Jurkat, Clone E6-1 (cell line): ENCODE measurements at regions not wholly inside any gene's neighbourhood (a gene's known extent, or its start where the extent isn't known, plus 50 kb on each side); places are given as distances from the start of the nearest gene placed in this dataset.
"Not testable (repeated sequence)": the region's sequence is repeated elsewhere in the genome, so short reads cannot be mapped to it uniquely, and the experiment has no call there.

Source experiments
- DNase-seq: peaks from one replicate; pipeline ENCODE4 v3.0.0-alpha.2; 2011; ENCODE audit warnings: low read depth, low spot score
- H3K4me3 ChIP-seq: 2 replicates; pipeline ENCODE4 v1.5.1; 2011; ENCODE audit warnings: mild to moderate bottlenecking, low read length, control low read depth, moderate library complexity

- no peak for DNase-seq
- no peak overlapping the region for H3K4me3 ChIP-seq
These were observed 54.1 kb downstream of the FOXG1 start for GRCh38 chr14:28820677-28821076.

GRCh38 chr14:28821993-28822392 lies 55.4 kb downstream of the FOXG1 start:
- H3K4me3 ChIP-seq = no peak overlapping the region
- DNase-seq = no peak

- DNase-seq = no peak
- no peak overlapping the region for H3K4me3 ChIP-seq
These were observed 56.7 kb downstream of the FOXG1 start for GRCh38 chr14:28823245-28823644.

GRCh38 chr14:28830115-28830534 lies 63.5 kb downstream of the FOXG1 start:
- DNase-seq = no peak
- no peak overlapping the region for H3K4me3 ChIP-seq

GRCh38 chr14:28831126-28831525 lies 64.5 kb downstream of the FOXG1 start:
- DNase-seq = no peak
- no peak overlapping the region for H3K4me3 ChIP-seq

GRCh38 chr14:28842569-28842968 lies 76.0 kb downstream of the FOXG1 start:
- H3K4me3 ChIP-seq, DNase-seq: not testable (repeated sequence)

GRCh38 chr14:28867571-28867970 lies 101.0 kb downstream of the FOXG1 start:
- DNase-seq = no peak
- no peak overlapping the region for H3K4me3 ChIP-seq

- peak; percentile 2 for DNase-seq
- no peak overlapping the region for H3K4me3 ChIP-seq
These were observed 103.5 kb downstream of the FOXG1 start for GRCh38 chr14:28870033-28870564.

GRCh38 chr14:28875934-28876571 lies 109.5 kb downstream of the FOXG1 start:
- no peak overlapping the region for H3K4me3 ChIP-seq
- no peak for DNase-seq

GRCh38 chr14:28876572-28876945 lies 110.0 kb downstream of the FOXG1 start:
- no peak overlapping the region for H3K4me3 ChIP-seq
- no peak for DNase-seq

GRCh38 chr14:28877923-28878322 lies 111.3 kb downstream of the FOXG1 start:
- no peak overlapping the region for H3K4me3 ChIP-seq
- DNase-seq = no peak

GRCh38 chr14:28879573-28879996 lies 113.0 kb downstream of the FOXG1 start:
- no peak for DNase-seq
- no peak overlapping the region for H3K4me3 ChIP-seq

GRCh38 chr14:28886940-28887339 lies 120.4 kb downstream of the FOXG1 start:
- DNase-seq = no peak
- no peak overlapping the region for H3K4me3 ChIP-seq

GRCh38 chr14:28895389-28895788 lies 128.8 kb downstream of the FOXG1 start:
- no peak for DNase-seq
- no peak overlapping the region for H3K4me3 ChIP-seq

- DNase-seq = no peak
- no peak overlapping the region for H3K4me3 ChIP-seq
These were observed 129.8 kb downstream of the FOXG1 start for GRCh38 chr14:28896337-28896736.

- DNase-seq = no peak
- H3K4me3 ChIP-seq = no peak overlapping the region
These were observed 135.0 kb downstream of the FOXG1 start for GRCh38 chr14:28901631-28902030.

GRCh38 chr14:28902930-28903329 lies 136.3 kb downstream of the FOXG1 start:
- no peak overlapping the region for H3K4me3 ChIP-seq
- no peak for DNase-seq

GRCh38 chr14:28911521-28911920 lies 144.9 kb downstream of the FOXG1 start:
- no peak overlapping the region for H3K4me3 ChIP-seq
- DNase-seq = no peak

- no peak overlapping the region for H3K4me3 ChIP-seq
- no peak for DNase-seq
These were observed 146.5 kb downstream of the FOXG1 start for GRCh38 chr14:28913056-28913455.

GRCh38 chr14:28926122-28926521 lies 159.5 kb downstream of the FOXG1 start:
- H3K4me3 ChIP-seq = no peak overlapping the region
- no peak for DNase-seq

- H3K4me3 ChIP-seq = no peak overlapping the region
- no peak for DNase-seq
These were observed 165.4 kb downstream of the FOXG1 start for GRCh38 chr14:28931999-28932398.
